H9 (cell line): ENCODE measurements at regions not wholly inside any gene's neighbourhood (a gene's known extent, or its start where the extent isn't known, plus 50 kb on each side); places are given as distances from the start of the nearest gene placed in this dataset.

Source experiments
- DNase-seq: peaks from one replicate; pipeline ENCODE4 v3.0.0-alpha.2; 2017
- H2AFZ ChIP-seq: one replicate; pipeline ENCODE4 v1.6.1; 2013; ENCODE audit warnings: mild to moderate bottlenecking, low read length, control low read depth, moderate library complexity
- H2AK5ac ChIP-seq: 2 replicates; pipeline ENCODE4 v1.6.1; 2013; ENCODE audit warnings: low read length, control low read depth, mixed read lengths; ENCODE audit not compliant: insufficient read length
- H2BK120ac ChIP-seq: one replicate; pipeline ENCODE4 v1.6.1; 2013; ENCODE audit warnings: low read depth, mild to moderate bottlenecking, low read length, control low read depth, inconsistent platforms; ENCODE audit not compliant: poor library complexity, severe bottlenecking
- H2BK12ac ChIP-seq: 2 replicates; pipeline ENCODE4 v1.6.1; 2013; ENCODE audit warnings: low read length, control low read depth, mixed read lengths, low read depth; ENCODE audit not compliant: insufficient read length
- H2BK15ac ChIP-seq: 2 replicates; pipeline ENCODE4 v1.6.1; 2013; ENCODE audit warnings: low read depth, low read length, control low read depth
- H2BK20ac ChIP-seq: one replicate; pipeline ENCODE4 v1.6.1; 2013; ENCODE audit warnings: low read depth, mild to moderate bottlenecking, low read length, control low read depth, inconsistent platforms; ENCODE audit not compliant: poor library complexity, severe bottlenecking
- H2BK5ac ChIP-seq: 2 replicates; pipeline ENCODE4 v1.6.1; 2013; ENCODE audit warnings: low read length, control low read depth, mixed read lengths; ENCODE audit not compliant: insufficient read length
- H3K14ac ChIP-seq: 2 replicates; pipeline ENCODE4 v1.6.1; 2013; ENCODE audit warnings: low read length, control low read depth; ENCODE audit not compliant: insufficient read depth
- H3K18ac ChIP-seq: 2 replicates; pipeline ENCODE4 v1.6.1; 2013; ENCODE audit warnings: low read depth, mild to moderate bottlenecking, mixed read lengths, low read length, control low read depth; ENCODE audit not compliant: insufficient read length
- H3K23ac ChIP-seq: 2 replicates; pipeline ENCODE4 v1.6.1; 2013; ENCODE audit warnings: low read length, control low read depth, mixed read lengths, low read depth; ENCODE audit not compliant: insufficient read length
- H3K23me2 ChIP-seq: 2 replicates; pipeline ENCODE4 v1.6.1; 2013; ENCODE audit warnings: low read depth, mild to moderate bottlenecking, mixed read lengths, low read length, control low read depth; ENCODE audit not compliant: insufficient read length, poor library complexity, severe bottlenecking
- H3K27ac ChIP-seq: 2 replicates; pipeline ENCODE4 v1.5.1; 2013; ENCODE audit warnings: low read length, control low read depth, mixed read lengths, low read depth; ENCODE audit not compliant: insufficient read length
- H3K27me3 ChIP-seq: 2 replicates; pipeline ENCODE4 v1.6.1; 2013; ENCODE audit warnings: low read length, control low read depth, inconsistent platforms; ENCODE audit not compliant: insufficient read depth
- H3K4ac ChIP-seq: 2 replicates; pipeline ENCODE4 v1.6.1; 2013; ENCODE audit warnings: low read depth, mild to moderate bottlenecking, control low read depth, inconsistent platforms, low read length, moderate library complexity
- H3K4me1 ChIP-seq: 2 replicates; pipeline ENCODE4 v1.6.1; 2013; ENCODE audit warnings: low read length, control low read depth, inconsistent platforms; ENCODE audit not compliant: insufficient read depth
- H3K4me2 ChIP-seq: 2 replicates; pipeline ENCODE4 v1.6.1; 2013; ENCODE audit warnings: low read length, control low read depth, mixed read lengths; ENCODE audit not compliant: insufficient read length, insufficient read depth
- H3K56ac ChIP-seq: 2 replicates; pipeline ENCODE4 v1.6.1; 2013; ENCODE audit warnings: low read depth, mild to moderate bottlenecking, mixed read lengths, low read length, control low read depth; ENCODE audit not compliant: insufficient read length
- H3K79me1 ChIP-seq: 2 replicates; pipeline ENCODE4 v1.6.1; 2013; ENCODE audit warnings: low read depth, mild to moderate bottlenecking, moderate library complexity, low read length, control low read depth, inconsistent platforms; ENCODE audit not compliant: insufficient read depth, poor library complexity, severe bottlenecking
- H3K79me2 ChIP-seq: 2 replicates; pipeline ENCODE4 v1.6.1; 2013; ENCODE audit warnings: low read length, control low read depth, inconsistent platforms; ENCODE audit not compliant: insufficient read depth
- H3K9ac ChIP-seq: 2 replicates; pipeline ENCODE4 v1.6.1; 2013; ENCODE audit warnings: low read length, control low read depth, mixed read lengths; ENCODE audit not compliant: insufficient read length; ENCODE audit errors: extremely low read depth
- H3K9me3 ChIP-seq: one replicate; pipeline ENCODE4 v1.6.1; 2013; ENCODE audit warnings: low read depth, low read length, inconsistent platforms; ENCODE audit not compliant: control insufficient read depth
- H3T11ph ChIP-seq: one replicate; pipeline ENCODE4 v1.6.1; 2013; ENCODE audit warnings: mild to moderate bottlenecking, low read length, control low read depth, inconsistent platforms
- H4K20me1 ChIP-seq: one replicate; pipeline ENCODE4 v1.6.1; 2013; ENCODE audit not compliant: control insufficient read depth, insufficient read length, insufficient read depth
- H4K5ac ChIP-seq: 2 replicates; pipeline ENCODE4 v1.6.1; 2013; ENCODE audit warnings: low read depth, mild to moderate bottlenecking, mixed read lengths, low read length, control low read depth; ENCODE audit not compliant: insufficient read length
- H4K8ac ChIP-seq: replicated peaks from 2 replicates; pipeline ENCODE4 v1.6.1; 2013; ENCODE audit warnings: low read length, control low read depth, mixed read lengths, low read depth; ENCODE audit not compliant: insufficient read length
- H4K91ac ChIP-seq: 2 replicates; pipeline ENCODE4 v1.6.1; 2013; ENCODE audit warnings: low read depth, mild to moderate bottlenecking, moderate library complexity, mixed read lengths, low read length, control low read depth; ENCODE audit not compliant: insufficient read length
- H3K27ac Mint-ChIP-seq, 3 experiments: 2 replicates in 2 of 3; 3 replicates in 1 of 3; pipeline ENCODE4 v1.8.0; 2020 to 2021; ENCODE audit warnings: mixed read lengths in 3 of 3, mild to moderate bottlenecking in 1 of 3, moderate library complexity in 1 of 3
- H3K27me3 Mint-ChIP-seq: 2 replicates; pipeline ENCODE4 v1.8.0; 2021; ENCODE audit warnings: low read depth, mild to moderate bottlenecking, moderate library complexity, mixed read lengths
- H3K36me3 Mint-ChIP-seq, 3 experiments: 2 replicates in 2 of 3; 3 replicates in 1 of 3; pipeline ENCODE4 v1.8.0; 2020 to 2021; ENCODE audit warnings: low read depth in 3 of 3, mixed read lengths in 3 of 3; ENCODE audit not compliant: insufficient read depth in 1 of 3
- H3K4me1 Mint-ChIP-seq, 2 experiments: 2 replicates each; pipeline ENCODE4 v1.8.0; 2020; ENCODE audit warnings: mixed read lengths in 2 of 2
- H3K4me3 Mint-ChIP-seq, 2 experiments: 2 replicates in 1 of 2; 3 replicates in 1 of 2; pipeline ENCODE4 v1.8.0; 2020 to 2021; ENCODE audit warnings: mild to moderate bottlenecking in 2 of 2, mixed read lengths in 2 of 2, moderate library complexity in 1 of 2
- H3K9me3 Mint-ChIP-seq, 2 experiments: 2 replicates in 1 of 2; 3 replicates in 1 of 2; pipeline ENCODE4 v1.8.0; 2020; ENCODE audit warnings: mild to moderate bottlenecking in 2 of 2, mixed read lengths in 2 of 2, moderate library complexity in 1 of 2
- WGBS: extraction: QIAGEN DNeasy Blood & Tissue Kit; methylation state at CpG from one replicate; pipeline ENCODE4 v1.1.7; 2013; ENCODE audit warnings: missing lambda C conversion rate, low lambda C conversion rate, mixed read lengths; ENCODE audit not compliant: insufficient read length; ENCODE audit errors: extremely low coverage; 5-methylcytosine and 5-hydroxymethylcytosine counted together
- TF ChIP-seq, protein P1 (sequence below): fragments of 200-600 bp; sonication (generic); conservative IDR thresholded peaks from 3 replicates; pipeline ENCODE4 v1.8.0; 2021; ENCODE audit warnings: antibody characterized with exemption, mild to moderate bottlenecking

DNA sequence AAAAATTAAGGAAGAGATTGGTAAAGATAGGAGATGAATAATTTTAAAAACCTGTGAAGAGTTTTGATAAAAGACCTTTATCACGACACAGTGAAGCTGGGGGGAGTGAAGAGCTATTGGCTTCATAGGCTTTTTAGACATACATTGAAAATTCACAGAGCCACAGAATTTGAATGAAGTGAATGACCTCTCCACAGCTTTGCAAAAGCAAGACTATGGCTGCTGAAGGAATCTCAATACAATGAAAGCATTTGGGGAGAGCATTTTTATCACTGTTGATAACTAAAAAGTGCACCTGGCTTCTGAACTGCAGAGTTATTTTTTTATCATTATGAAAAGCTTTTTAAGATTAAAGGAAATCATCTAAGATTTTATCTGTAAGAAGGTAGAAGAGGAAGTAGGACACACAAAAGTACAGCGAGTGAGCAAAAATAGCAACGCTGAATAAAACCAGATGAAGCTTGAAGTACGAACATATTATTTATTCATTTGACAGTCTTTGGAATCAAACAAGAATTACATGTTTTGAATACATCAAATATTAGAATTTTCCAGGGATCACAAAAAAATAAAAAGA is 317.5 kb downstream of the KCNC2 start:
- no peak overlapping the region for H3K23ac ChIP-seq
- H3K56ac ChIP-seq = no peak overlapping the region
- no peaks in the 10 kb centered on the region for H3K79me1 ChIP-seq
- H3K9me3 Mint-ChIP-seq = 0 out of 5 replicates have a peak, but pooled peaks cover 0 to 3% of the 10 kb centered on the region in 2 experiments
- no peaks in the 10 kb centered on the region for H3K4me1 ChIP-seq
- H2BK20ac ChIP-seq = no peak overlapping the region
- H2BK5ac ChIP-seq = no peak overlapping the region
- no peak overlapping the region for H2BK12ac ChIP-seq
- H3K79me2 ChIP-seq = no peaks in the 10 kb centered on the region
- DNase-seq = no peak
- no peaks in the 10 kb centered on the region for H3K27me3 Mint-ChIP-seq
- H4K8ac ChIP-seq = no peak overlapping the region
- no peak overlapping the region for H3K18ac ChIP-seq
- no peak overlapping the region for H2AFZ ChIP-seq
- no peak overlapping the region for H2BK120ac ChIP-seq
- H2AK5ac ChIP-seq = no peak overlapping the region
- H3K36me3 Mint-ChIP-seq = peaks cover 0 to under 1% (median 0%) of the 10 kb centered on the region in 3 experiments; a peak in 1 of 7 replicates
- no peaks in the 10 kb centered on the region for H4K20me1 ChIP-seq
- H3K14ac ChIP-seq = no peak overlapping the region
- peaks cover 4 to 9% of the 10 kb centered on the region in 2 experiments for H3K4me1 Mint-ChIP-seq
- TF ChIP-seq, protein P1, sequence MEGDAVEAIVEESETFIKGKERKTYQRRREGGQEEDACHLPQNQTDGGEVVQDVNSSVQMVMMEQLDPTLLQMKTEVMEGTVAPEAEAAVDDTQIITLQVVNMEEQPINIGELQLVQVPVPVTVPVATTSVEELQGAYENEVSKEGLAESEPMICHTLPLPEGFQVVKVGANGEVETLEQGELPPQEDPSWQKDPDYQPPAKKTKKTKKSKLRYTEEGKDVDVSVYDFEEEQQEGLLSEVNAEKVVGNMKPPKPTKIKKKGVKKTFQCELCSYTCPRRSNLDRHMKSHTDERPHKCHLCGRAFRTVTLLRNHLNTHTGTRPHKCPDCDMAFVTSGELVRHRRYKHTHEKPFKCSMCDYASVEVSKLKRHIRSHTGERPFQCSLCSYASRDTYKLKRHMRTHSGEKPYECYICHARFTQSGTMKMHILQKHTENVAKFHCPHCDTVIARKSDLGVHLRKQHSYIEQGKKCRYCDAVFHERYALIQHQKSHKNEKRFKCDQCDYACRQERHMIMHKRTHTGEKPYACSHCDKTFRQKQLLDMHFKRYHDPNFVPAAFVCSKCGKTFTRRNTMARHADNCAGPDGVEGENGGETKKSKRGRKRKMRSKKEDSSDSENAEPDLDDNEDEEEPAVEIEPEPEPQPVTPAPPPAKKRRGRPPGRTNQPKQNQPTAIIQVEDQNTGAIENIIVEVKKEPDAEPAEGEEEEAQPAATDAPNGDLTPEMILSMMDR = no peak
- no peak overlapping the region for H3K4me2 ChIP-seq
- no peaks in the 10 kb centered on the region for H3K9me3 ChIP-seq
- no peaks in the 10 kb centered on the region for H3K27me3 ChIP-seq
- no peak overlapping the region for H3K4me3 Mint-ChIP-seq
- WGBS = no CpG with 5 or more reads among the region's 4 CpGs
- no peak overlapping the region for H3K4ac ChIP-seq
- no peaks in the 10 kb centered on the region for H3K23me2 ChIP-seq
- H2BK15ac ChIP-seq = no peak overlapping the region
- no peak overlapping the region for H3K9ac ChIP-seq
- no peak overlapping the region for H3K27ac ChIP-seq
- H4K91ac ChIP-seq = no peak overlapping the region
- no peak overlapping the region for H4K5ac ChIP-seq
- no peak overlapping the region for H3K27ac Mint-ChIP-seq
- H3T11ph ChIP-seq = no peak overlapping the region
